Fibroblast of skin of right quadriceps (primary cell): ENCODE measurements at regions not wholly inside any gene's neighbourhood (a gene's known extent, or its start where the extent isn't known, plus 50 kb on each side); places are given as distances from the start of the nearest gene placed in this dataset.
"Not testable (repeated sequence)": the region's sequence is repeated elsewhere in the genome, so short reads cannot be mapped to it uniquely, and the experiment has no call there.

Source experiments
- DNase-seq: peaks from one replicate; pipeline ENCODE4 v3.0.0-alpha.2; 2013

- no peak for DNase-seq
Observed at GRCh38 chrX:150058728-150059127, 120.4 kb upstream of the EOLA2 start.

- DNase-seq, result peak; percentile 80
Observed at GRCh38 chrX:150060406-150060805, 122.1 kb upstream of the EOLA2 start.

GRCh38 chrX:150062292-150063137, 124.2 kb upstream of the EOLA2 start:
- peak; percentile 92 for DNase-seq

- no peak for DNase-seq
Observed at GRCh38 chrX:150063138-150063518, 124.8 kb upstream of the EOLA2 start.

GRCh38 chrX:150063674-150064073, 125.4 kb upstream of the EOLA2 start:
- DNase-seq, result no peak

GRCh38 chrX:150074175-150074574, 135.9 kb upstream of the EOLA2 start:
- DNase-seq, result peak; percentile 39

GRCh38 chrX:150080497-150080896, 142.2 kb upstream of the EOLA2 start:
- DNase-seq, result no peak

GRCh38 chrX:150081076-150081475, 142.8 kb upstream of the EOLA2 start:
- DNase-seq, result no peak

GRCh38 chrX:150084496-150085229, 146.4 kb upstream of the EOLA2 start:
- DNase-seq, result peak; percentile 86

- peak; percentile 29 for DNase-seq
Observed at GRCh38 chrX:150085881-150086280, 147.6 kb upstream of the EOLA2 start.

GRCh38 chrX:150086371-150086770, 148.1 kb upstream of the EOLA2 start:
- no peak for DNase-seq

GRCh38 chrX:150087612-150088011, 149.3 kb upstream of the EOLA2 start:
- DNase-seq, result no peak

GRCh38 chrX:150088042-150088441, 149.8 kb upstream of the EOLA2 start:
- DNase-seq, result no peak

GRCh38 chrX:150088766-150089518, 150.7 kb upstream of the EOLA2 start:
- DNase-seq, result no peak

GRCh38 chrX:150091300-150091699, 153.0 kb upstream of the EOLA2 start:
- DNase-seq, result not testable (repeated sequence)

GRCh38 chrX:150092549-150092948, 154.3 kb upstream of the EOLA2 start:
- no peak for DNase-seq

- DNase-seq, result no peak
Observed at GRCh38 chrX:150094375-150094774, 156.1 kb upstream of the EOLA2 start.

- DNase-seq, result peak; percentile 89
Observed at GRCh38 chrX:150094996-150095395, 156.7 kb upstream of the EOLA2 start.

- DNase-seq, result no peak
Observed at GRCh38 chrX:150099316-150099715, 161.0 kb upstream of the EOLA2 start.

GRCh38 chrX:150100261-150100660, 162.0 kb upstream of the EOLA2 start:
- DNase-seq, result peak; percentile 73

GRCh38 chrX:150118476-150118875, 180.2 kb upstream of the EOLA2 start:
- no peak for DNase-seq

GRCh38 chrX:150119323-150119722, 181.0 kb upstream of the EOLA2 start:
- no peak for DNase-seq

GRCh38 chrX:150125045-150125444, 186.8 kb upstream of the EOLA2 start:
- not testable (repeated sequence) for DNase-seq
